HG03457 (cell line): ENCODE measurements at regions not wholly inside any gene's neighbourhood (a gene's known extent, or its start where the extent isn't known, plus 50 kb on each side); places are given as distances from the start of the nearest gene placed in this dataset.

Experiments
- ATAC-seq: cut with Tn5 transposase; IDR thresholded peaks from one replicate; pipeline ENCODE4 v1.9.1; 2021; ENCODE audit warnings: moderate number of reproducible peaks; ENCODE audit not compliant: unreplicated experiment

DNA sequence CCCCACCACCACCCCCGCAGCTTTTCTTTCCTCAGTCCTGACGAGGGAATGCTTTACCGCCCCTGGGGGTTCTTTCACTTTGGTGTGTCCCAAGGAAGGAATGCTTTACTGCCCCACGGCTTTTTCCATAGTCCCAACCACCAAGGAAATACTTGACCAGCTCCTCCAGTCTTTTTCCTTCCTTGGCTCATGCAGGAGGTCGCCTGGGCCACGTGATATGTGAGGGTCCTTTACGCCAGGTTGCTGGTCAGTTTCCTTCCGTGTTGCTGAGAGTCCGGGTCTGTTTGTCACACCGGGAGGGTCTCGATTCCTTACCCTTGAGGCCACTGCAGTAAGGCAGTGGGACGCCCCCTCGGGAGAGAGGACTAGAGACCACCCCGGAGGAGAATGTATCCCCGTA, 58.9 kb upstream of the CDH4 start:
- ATAC-seq, result no peak
